ENCODE measurements at regions not wholly inside any gene's neighbourhood (a gene's known extent, or its start where the extent isn't known, plus 50 kb on each side); places are given as distances from the start of the nearest gene placed in this dataset.

GRCh38 chr1:208552928-208553327, 308.7 kb upstream of the PLXNA2 start:
- DNase-seq (ENCODE audit: low spot score) (no peak), ATAC-seq (ENCODE audit: low read depth) (no peak)
- Histone ChIP-seq H3K4me3 (ENCODE audit: severe bottlenecking) (no peak overlapping the region), H3K9me3 (ENCODE audit: severe bottlenecking) (no peaks in the 10 kb centered on the region), H3K27ac (ENCODE audit: poor library complexity, severe bottlenecking) (no peak overlapping the region), H3K27me3 (ENCODE audit: insufficient read depth, poor library complexity, severe bottlenecking) (no peaks in the 10 kb centered on the region), H3K36me3 (ENCODE audit: low read depth) (no peaks in the 10 kb centered on the region), H3K4me1 (ENCODE audit: insufficient read depth, poor library complexity, severe bottlenecking) (no peaks in the 10 kb centered on the region)
- no peak for TF ChIP-seq CTCF (IDR thresholded peaks at IDR 0.05; ENCODE audit: poor library complexity, severe bottlenecking)

- Histone ChIP-seq H3K27ac (ENCODE audit: poor library complexity, severe bottlenecking) (no peak overlapping the region), H3K9me3 (ENCODE audit: severe bottlenecking) (no peaks in the 10 kb centered on the region), H3K27me3 (ENCODE audit: insufficient read depth, poor library complexity, severe bottlenecking) (no peaks in the 10 kb centered on the region), H3K4me1 (ENCODE audit: insufficient read depth, poor library complexity, severe bottlenecking) (no peaks in the 10 kb centered on the region), H3K36me3 (ENCODE audit: low read depth) (no peaks in the 10 kb centered on the region), H3K4me3 (ENCODE audit: severe bottlenecking) (no peak overlapping the region)
- ATAC-seq (ENCODE audit: low read depth) (no peak), DNase-seq (ENCODE audit: low spot score) (no peak)
- TF ChIP-seq CTCF (IDR thresholded peaks at IDR 0.05; ENCODE audit: poor library complexity, severe bottlenecking) = no peak
Measured at GRCh38 chr1:208556461-208556860, 312.3 kb upstream of the PLXNA2 start.

GRCh38 chr1:208557046-208557722, 313.0 kb upstream of the PLXNA2 start:
- Histone ChIP-seq H3K9me3 (ENCODE audit: severe bottlenecking) (no peaks in the 10 kb centered on the region), H3K36me3 (ENCODE audit: low read depth) (no peaks in the 10 kb centered on the region), H3K27ac (ENCODE audit: poor library complexity, severe bottlenecking) (no peak overlapping the region), H3K4me1 (ENCODE audit: insufficient read depth, poor library complexity, severe bottlenecking) (no peaks in the 10 kb centered on the region), H3K4me3 (ENCODE audit: severe bottlenecking) (no peak overlapping the region), H3K27me3 (ENCODE audit: insufficient read depth, poor library complexity, severe bottlenecking) (no peaks in the 10 kb centered on the region)
- ATAC-seq (ENCODE audit: low read depth) (no peak), DNase-seq (ENCODE audit: low spot score) (no peak)
- TF ChIP-seq CTCF (IDR thresholded peaks at IDR 0.05; ENCODE audit: poor library complexity, severe bottlenecking) = no peak

DNA sequence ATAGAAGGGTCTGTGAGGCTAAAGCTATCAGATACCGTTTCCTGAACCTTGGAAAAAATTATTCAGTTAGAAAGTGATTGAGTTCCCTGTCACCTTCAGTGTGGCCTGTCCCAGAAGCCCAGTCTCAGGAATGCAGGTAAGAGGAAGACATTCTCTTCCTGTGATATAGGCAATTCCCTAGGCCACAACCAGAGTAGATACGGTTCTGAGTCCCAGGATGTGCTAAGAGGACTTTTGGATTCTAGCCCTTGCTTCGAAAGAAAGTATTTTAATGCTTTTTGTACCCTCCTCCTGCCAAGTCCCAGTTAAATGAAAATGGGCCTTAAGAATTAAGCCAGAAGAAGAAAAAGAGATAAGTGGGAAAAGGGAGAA, 313.5 kb upstream of the PLXNA2 start:
- ATAC-seq (ENCODE audit: low read depth) = no peak
- TF ChIP-seq CTCF (IDR thresholded peaks at IDR 0.05; ENCODE audit: poor library complexity, severe bottlenecking) = no peak
- no peaks in the 10 kb centered on the region for H3K27me3 ChIP-seq (ENCODE audit: insufficient read depth, poor library complexity, severe bottlenecking)

DNA sequence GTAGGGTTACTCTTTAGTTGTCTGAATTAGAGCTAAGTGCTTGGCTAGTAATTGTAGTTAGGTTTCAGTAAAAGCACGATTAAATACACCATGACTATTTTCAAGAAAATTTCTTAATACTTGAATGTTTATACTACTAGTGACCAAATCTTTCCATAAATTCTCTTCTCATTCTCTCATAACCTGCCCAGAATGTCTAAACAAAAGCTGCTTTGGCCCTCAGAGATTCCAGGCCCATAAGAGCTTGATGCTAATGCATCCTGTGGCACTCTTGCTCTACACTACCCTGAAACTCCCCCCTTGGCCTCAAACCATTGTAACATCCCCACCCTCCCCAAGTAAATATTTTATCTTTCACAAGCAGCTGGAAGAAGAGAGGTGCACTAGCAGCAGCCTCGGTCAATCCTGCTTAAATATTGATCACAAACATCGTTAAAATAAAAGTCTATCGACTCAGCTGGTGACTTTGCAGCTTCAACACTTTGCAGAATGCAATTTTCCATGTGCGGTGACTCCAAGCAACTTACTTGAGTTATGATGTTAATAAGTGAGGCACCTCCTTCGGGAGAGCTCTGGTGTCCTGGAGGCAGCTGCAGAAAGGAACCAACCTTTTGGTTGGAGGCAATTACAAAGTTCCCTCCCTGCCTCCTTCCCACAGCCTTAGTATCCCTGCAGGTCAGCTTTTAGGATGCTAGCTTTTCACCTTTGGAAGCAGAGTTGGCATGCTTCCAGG, 315.6 kb upstream of the PLXNA2 start:
- ATAC-seq (ENCODE audit: low read depth) (no peak), DNase-seq (ENCODE audit: low spot score) (no peak)
- no peaks in the 10 kb centered on the region for H3K9me3 ChIP-seq (ENCODE audit: severe bottlenecking)
- H3K36me3 ChIP-seq (ENCODE audit: low read depth) = no peaks in the 10 kb centered on the region
- no peak overlapping the region for H3K27ac ChIP-seq (ENCODE audit: poor library complexity, severe bottlenecking)
- no peaks in the 10 kb centered on the region for H3K27me3 ChIP-seq (ENCODE audit: insufficient read depth, poor library complexity, severe bottlenecking)
- H3K4me1 ChIP-seq (ENCODE audit: insufficient read depth, poor library complexity, severe bottlenecking) = no peaks in the 10 kb centered on the region
- no peak for TF ChIP-seq CTCF (IDR thresholded peaks at IDR 0.05; ENCODE audit: poor library complexity, severe bottlenecking)
- no peak overlapping the region for H3K4me3 ChIP-seq (ENCODE audit: severe bottlenecking)

More for the DNA sequence above, 313.5 kb upstream of the PLXNA2 start:
- Histone ChIP-seq H3K9me3 (ENCODE audit: severe bottlenecking) (no peaks in the 10 kb centered on the region), H3K4me1 (ENCODE audit: insufficient read depth, poor library complexity, severe bottlenecking) (no peaks in the 10 kb centered on the region), H3K27ac (ENCODE audit: poor library complexity, severe bottlenecking) (no peak overlapping the region), H3K36me3 (ENCODE audit: low read depth) (no peaks in the 10 kb centered on the region), H3K4me3 (ENCODE audit: severe bottlenecking) (no peak overlapping the region)
- DNase-seq (ENCODE audit: low spot score) = no peak

All from RWPE2 (cell line).